ENCODE measurements at regions not wholly inside any gene's neighbourhood (a gene's known extent, or its start where the extent isn't known, plus 50 kb on each side); places are given as distances from the start of the nearest gene placed in this dataset.

GRCh38 chr10:3516234-3516922, 268.6 kb downstream of the KLF6 start:
- no peak for DNase-seq (ENCODE audit: low spot score)

GRCh38 chr10:3514691-3515090, 270.3 kb downstream of the KLF6 start:
- no peak for DNase-seq (ENCODE audit: low spot score)

GRCh38 chr10:3512263-3512662, 272.7 kb downstream of the KLF6 start:
- DNase-seq (ENCODE audit: low spot score) = peak; percentile 5

- no peak for DNase-seq (ENCODE audit: low spot score)
Observed at GRCh38 chr10:3511483-3511882, 273.5 kb downstream of the KLF6 start.

- no peak for DNase-seq (ENCODE audit: low spot score)
Observed at GRCh38 chr10:3510741-3511140, 274.3 kb downstream of the KLF6 start.

GRCh38 chr10:3509355-3509754, 275.7 kb downstream of the KLF6 start:
- DNase-seq (ENCODE audit: low spot score) = no peak

GRCh38 chr10:3503299-3503698, 281.7 kb downstream of the KLF6 start:
- DNase-seq (ENCODE audit: low spot score) = no peak

- DNase-seq (ENCODE audit: low spot score) = no peak
Observed at GRCh38 chr10:3502673-3503072, 282.3 kb downstream of the KLF6 start.

GRCh38 chr10:3500408-3500856, 284.6 kb downstream of the KLF6 start:
- DNase-seq (ENCODE audit: low spot score) = no peak

GRCh38 chr10:3499120-3499519, 285.9 kb downstream of the KLF6 start:
- no peak for DNase-seq (ENCODE audit: low spot score)

- no peak for DNase-seq (ENCODE audit: low spot score)
Observed at GRCh38 chr10:3497581-3497980, 287.4 kb downstream of the KLF6 start.

GRCh38 chr10:3496138-3496537, 288.9 kb downstream of the KLF6 start:
- no peak for DNase-seq (ENCODE audit: low spot score)

GRCh38 chr10:3495281-3495680, 289.7 kb downstream of the KLF6 start:
- no peak for DNase-seq (ENCODE audit: low spot score)

GRCh38 chr10:3494838-3495230, 290.2 kb downstream of the KLF6 start:
- DNase-seq (ENCODE audit: low spot score) = no peak

GRCh38 chr10:3494131-3494837, 290.7 kb downstream of the KLF6 start:
- DNase-seq (ENCODE audit: low spot score) = no peak

- no peak for DNase-seq (ENCODE audit: low spot score)
Observed at GRCh38 chr10:3493621-3494020, 291.4 kb downstream of the KLF6 start.

- DNase-seq (ENCODE audit: low spot score) = no peak
Observed at GRCh38 chr10:3491571-3491970, 293.4 kb downstream of the KLF6 start.

- DNase-seq (ENCODE audit: low spot score) = no peak
Observed at GRCh38 chr10:3487228-3487627, 297.8 kb downstream of the KLF6 start.

GRCh38 chr10:3486346-3487065, 298.5 kb downstream of the KLF6 start:
- no peak for DNase-seq (ENCODE audit: low spot score)

- DNase-seq (ENCODE audit: low spot score) = peak; percentile 75
Observed at GRCh38 chr10:3485057-3485686, 299.8 kb downstream of the KLF6 start.

- DNase-seq (ENCODE audit: low spot score) = peak; percentile 92
Observed at GRCh38 chr10:3484306-3485056, 300.5 kb downstream of the KLF6 start.

Measured in NAMALWA (cell line).